HG03175 (cell line): ENCODE measurements at regions not wholly inside any gene's neighbourhood (a gene's known extent, or its start where the extent isn't known, plus 50 kb on each side); places are given as distances from the start of the nearest gene placed in this dataset.

Source experiments
- ATAC-seq: cut with Tn5 transposase; IDR thresholded peaks from one replicate; pipeline ENCODE4 v1.9.1; 2021; ENCODE audit warnings: mild to moderate bottlenecking, moderate library complexity; ENCODE audit not compliant: unreplicated experiment

- ATAC-seq = no peak
Observed at GRCh38 chr1:96041470-96041869, 680.1 kb upstream of the PTBP2 start.

GRCh38 chr1:96048572-96049212 lies 672.9 kb upstream of the PTBP2 start:
- no peak for ATAC-seq

- no peak for ATAC-seq
Observed at GRCh38 chr1:96049759-96050409, 671.7 kb upstream of the PTBP2 start.

- no peak for ATAC-seq
Observed at GRCh38 chr1:96059276-96059675, 662.3 kb upstream of the PTBP2 start.

- ATAC-seq = no peak
Observed at GRCh38 chr1:96059736-96060135, 661.8 kb upstream of the PTBP2 start.

GRCh38 chr1:96060621-96061020 lies 661.0 kb upstream of the PTBP2 start:
- no peak for ATAC-seq

- no peak for ATAC-seq
Observed at GRCh38 chr1:96072021-96072420, 649.6 kb upstream of the PTBP2 start.

GRCh38 chr1:96073100-96073499 lies 648.5 kb upstream of the PTBP2 start:
- ATAC-seq = peak; percentile 74

GRCh38 chr1:96074422-96074821 lies 647.2 kb upstream of the PTBP2 start:
- no peak for ATAC-seq

GRCh38 chr1:96074876-96075577 lies 646.6 kb upstream of the PTBP2 start:
- no peak for ATAC-seq

- no peak for ATAC-seq
Observed at GRCh38 chr1:96075704-96076455, 645.7 kb upstream of the PTBP2 start.

GRCh38 chr1:96076589-96076988 lies 645.0 kb upstream of the PTBP2 start:
- ATAC-seq = no peak

- ATAC-seq = no peak
Observed at GRCh38 chr1:96079581-96079980, 642.0 kb upstream of the PTBP2 start.

- ATAC-seq = no peak
Observed at GRCh38 chr1:96080925-96081324, 640.7 kb upstream of the PTBP2 start.

- ATAC-seq = no peak
Observed at GRCh38 chr1:96087719-96088118, 633.9 kb upstream of the PTBP2 start.

GRCh38 chr1:96090134-96090533 lies 631.5 kb upstream of the PTBP2 start:
- ATAC-seq = no peak

- no peak for ATAC-seq
Observed at GRCh38 chr1:96095849-96096612, 625.6 kb upstream of the PTBP2 start.

GRCh38 chr1:96096613-96097321 lies 624.8 kb upstream of the PTBP2 start:
- ATAC-seq = no peak

GRCh38 chr1:96104506-96104905 lies 617.1 kb upstream of the PTBP2 start:
- ATAC-seq = no peak

- no peak for ATAC-seq
Observed at GRCh38 chr1:96104906-96105305, 616.7 kb upstream of the PTBP2 start.
